MM.1S (cell line): ENCODE measurements at regions not wholly inside any gene's neighbourhood (a gene's known extent, or its start where the extent isn't known, plus 50 kb on each side); places are given as distances from the start of the nearest gene placed in this dataset.

Experiments
- EZH2 ChIP-seq: fragments of 300-600 bp; sonication (generic); optimal IDR thresholded peaks from 2 replicates; pipeline ENCODE3; 2017; ENCODE audit warnings: low read depth, mild to moderate bottlenecking, antibody characterized with exemption, low read length, mixed read lengths
- EZH2phosphoT487 ChIP-seq: fragments of 300-600 bp; sonication (generic); IDR thresholded peaks from 2 replicates; pipeline ENCODE4 v1.6.1; 2018; ENCODE audit warnings: antibody characterized with exemption, low read length
- TF ChIP-seq, protein P1 (sequence below): fragments of 300-600 bp; sonication (generic); IDR thresholded peaks from 2 replicates; pipeline ENCODE4 v1.5.1; 2016; ENCODE audit warnings: antibody characterized with exemption, low read length, mixed read lengths

DNA sequence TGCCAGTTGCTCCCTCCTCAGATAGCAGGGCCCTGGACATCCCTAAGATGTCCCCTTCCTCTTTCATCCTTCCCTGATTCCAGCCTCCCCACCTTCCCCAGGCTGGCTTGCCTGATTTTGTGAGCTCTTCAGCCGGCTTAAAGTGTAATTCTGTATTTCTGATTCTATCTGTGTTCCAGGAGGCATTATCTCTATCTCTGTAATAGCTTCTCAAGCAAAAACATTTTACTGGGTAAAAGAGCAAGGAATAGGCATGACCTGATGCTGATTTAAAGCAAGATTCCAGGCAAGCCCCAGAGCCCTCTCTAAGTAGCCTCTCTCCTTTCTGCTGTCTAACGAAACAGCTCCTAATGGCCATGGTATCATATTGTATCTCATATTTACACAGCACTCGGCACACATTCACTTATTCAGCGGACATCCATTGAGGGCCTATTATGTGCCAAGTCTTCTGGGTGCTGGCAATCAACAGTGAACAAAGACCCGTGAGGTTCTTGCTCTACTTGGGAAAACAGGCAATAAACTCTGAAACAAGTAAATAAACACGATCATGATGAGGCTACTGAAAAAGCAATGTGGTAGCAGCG, 100.9 kb upstream of the MSX2 start:
- TF ChIP-seq, protein P1, sequence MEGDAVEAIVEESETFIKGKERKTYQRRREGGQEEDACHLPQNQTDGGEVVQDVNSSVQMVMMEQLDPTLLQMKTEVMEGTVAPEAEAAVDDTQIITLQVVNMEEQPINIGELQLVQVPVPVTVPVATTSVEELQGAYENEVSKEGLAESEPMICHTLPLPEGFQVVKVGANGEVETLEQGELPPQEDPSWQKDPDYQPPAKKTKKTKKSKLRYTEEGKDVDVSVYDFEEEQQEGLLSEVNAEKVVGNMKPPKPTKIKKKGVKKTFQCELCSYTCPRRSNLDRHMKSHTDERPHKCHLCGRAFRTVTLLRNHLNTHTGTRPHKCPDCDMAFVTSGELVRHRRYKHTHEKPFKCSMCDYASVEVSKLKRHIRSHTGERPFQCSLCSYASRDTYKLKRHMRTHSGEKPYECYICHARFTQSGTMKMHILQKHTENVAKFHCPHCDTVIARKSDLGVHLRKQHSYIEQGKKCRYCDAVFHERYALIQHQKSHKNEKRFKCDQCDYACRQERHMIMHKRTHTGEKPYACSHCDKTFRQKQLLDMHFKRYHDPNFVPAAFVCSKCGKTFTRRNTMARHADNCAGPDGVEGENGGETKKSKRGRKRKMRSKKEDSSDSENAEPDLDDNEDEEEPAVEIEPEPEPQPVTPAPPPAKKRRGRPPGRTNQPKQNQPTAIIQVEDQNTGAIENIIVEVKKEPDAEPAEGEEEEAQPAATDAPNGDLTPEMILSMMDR, result no peak
- no peak for TF ChIP-seq EZH2
- no peak for TF ChIP-seq EZH2phosphoT487
